Ecto neural progenitor cell (in vitro differentiated cells): ENCODE measurements at regions not wholly inside any gene's neighbourhood (a gene's known extent, or its start where the extent isn't known, plus 50 kb on each side); places are given as distances from the start of the nearest gene placed in this dataset.

Experiments used
- DNase-seq: peaks from one replicate; pipeline ENCODE4 v3.0.0-alpha.2; 2018; ENCODE audit warnings: low spot score

- no peak for DNase-seq
These were observed 52.5 kb upstream of the PITX2 start for GRCh38 chr4:110675426-110675825.

GRCh38 chr4:110676241-110676640 lies 53.4 kb upstream of the PITX2 start:
- no peak for DNase-seq

GRCh38 chr4:110678517-110679227 lies 55.8 kb upstream of the PITX2 start:
- DNase-seq: no peak

- no peak for DNase-seq
These were observed 57.4 kb upstream of the PITX2 start for GRCh38 chr4:110680265-110680664.

GRCh38 chr4:110681381-110681780 lies 58.5 kb upstream of the PITX2 start:
- no peak for DNase-seq

- no peak for DNase-seq
These were observed 59.4 kb upstream of the PITX2 start for GRCh38 chr4:110682311-110682710.

GRCh38 chr4:110683601-110684000 lies 60.7 kb upstream of the PITX2 start:
- DNase-seq: no peak

GRCh38 chr4:110702326-110702725 lies 79.4 kb upstream of the PITX2 start:
- DNase-seq: no peak

- no peak for DNase-seq
These were observed 82.0 kb upstream of the PITX2 start for GRCh38 chr4:110704748-110705439.

GRCh38 chr4:110705440-110705782 lies 82.5 kb upstream of the PITX2 start:
- no peak for DNase-seq

GRCh38 chr4:110710070-110710469 lies 87.2 kb upstream of the PITX2 start:
- DNase-seq: no peak

GRCh38 chr4:110712486-110712885 lies 89.6 kb upstream of the PITX2 start:
- no peak for DNase-seq

GRCh38 chr4:110730318-110730717 lies 107.4 kb upstream of the PITX2 start:
- no peak for DNase-seq

- DNase-seq: no peak
These were observed 111.0 kb upstream of the PITX2 start for GRCh38 chr4:110733901-110734300.

GRCh38 chr4:110735686-110736085 lies 112.8 kb upstream of the PITX2 start:
- DNase-seq: no peak

- DNase-seq: no peak
These were observed 115.1 kb upstream of the PITX2 start for GRCh38 chr4:110737931-110738330.

GRCh38 chr4:110742143-110742542 lies 119.3 kb upstream of the PITX2 start:
- no peak for DNase-seq

- no peak for DNase-seq
These were observed 125.2 kb upstream of the PITX2 start for GRCh38 chr4:110748071-110748470.

- DNase-seq: no peak
These were observed 128.3 kb upstream of the PITX2 start for GRCh38 chr4:110751183-110751582.

- no peak for DNase-seq
These were observed 129.1 kb upstream of the PITX2 start for GRCh38 chr4:110751986-110752385.

GRCh38 chr4:110753466-110753865 lies 130.6 kb upstream of the PITX2 start:
- no peak for DNase-seq

GRCh38 chr4:110754716-110755115 lies 131.8 kb upstream of the PITX2 start:
- no peak for DNase-seq

GRCh38 chr4:110769578-110769977 lies 146.7 kb upstream of the PITX2 start:
- no peak for DNase-seq

GRCh38 chr4:110770353-110770752 lies 147.5 kb upstream of the PITX2 start:
- no peak for DNase-seq
